Sciatic nerve (tissue), 2 donors: ENCODE measurements at regions not wholly inside any gene's neighbourhood (a gene's known extent, or its start where the extent isn't known, plus 50 kb on each side); places are given as distances from the start of the nearest gene placed in this dataset.
"Not testable (repeated sequence)": the region's sequence is repeated elsewhere in the genome, so short reads cannot be mapped to it uniquely, and the experiment has no call there.

ENCODE experiments used
- ATAC-seq: fragments of 200-7000 bp; cut with Tn5 transposase; one replicate; pipeline ENCODE4 v1.9.1; 2020; ENCODE audit warnings: mild to moderate bottlenecking, moderate library complexity
- DNase-seq: peaks from one replicate; pipeline ENCODE4 v3.0.0-alpha.2; 2020; ENCODE audit warnings: low spot score
- intact Hi-C: fragments of 100-400 bp; cut with DNase I; formaldehyde crosslinking; loops from one replicate; pipeline ENCODE4 v1.14.2; 2022
- donor health status: DM: no; HTN: no; CAD: no.
- donor health status: DM: no; HTN: no; CAD: no.

- ATAC-seq (no peak), DNase-seq (no peak)
- intact Hi-C loops, result no loop called here
Observed at GRCh38 chr18:76307293-76307690, 187.8 kb downstream of the ZNF516 start.

- intact Hi-C loops, result no loop called here
- no peak for DNase-seq
- ATAC-seq, result no peak
Observed at GRCh38 chr18:76306685-76307292, 188.3 kb downstream of the ZNF516 start.

GRCh38 chr18:76285866-76286265, 209.2 kb downstream of the ZNF516 start:
- DNase-seq (no peak), ATAC-seq (no peak)
- intact Hi-C loops, result no loop called here

- intact Hi-C loops, result no loop called here
- ATAC-seq (no peak), DNase-seq (no peak)
Observed at GRCh38 chr18:76281565-76281964, 213.5 kb downstream of the ZNF516 start.

GRCh38 chr18:76277801-76278200, 217.2 kb downstream of the ZNF516 start:
- ATAC-seq (no peak), DNase-seq (no peak)
- intact Hi-C loops, result no loop called here

DNA sequence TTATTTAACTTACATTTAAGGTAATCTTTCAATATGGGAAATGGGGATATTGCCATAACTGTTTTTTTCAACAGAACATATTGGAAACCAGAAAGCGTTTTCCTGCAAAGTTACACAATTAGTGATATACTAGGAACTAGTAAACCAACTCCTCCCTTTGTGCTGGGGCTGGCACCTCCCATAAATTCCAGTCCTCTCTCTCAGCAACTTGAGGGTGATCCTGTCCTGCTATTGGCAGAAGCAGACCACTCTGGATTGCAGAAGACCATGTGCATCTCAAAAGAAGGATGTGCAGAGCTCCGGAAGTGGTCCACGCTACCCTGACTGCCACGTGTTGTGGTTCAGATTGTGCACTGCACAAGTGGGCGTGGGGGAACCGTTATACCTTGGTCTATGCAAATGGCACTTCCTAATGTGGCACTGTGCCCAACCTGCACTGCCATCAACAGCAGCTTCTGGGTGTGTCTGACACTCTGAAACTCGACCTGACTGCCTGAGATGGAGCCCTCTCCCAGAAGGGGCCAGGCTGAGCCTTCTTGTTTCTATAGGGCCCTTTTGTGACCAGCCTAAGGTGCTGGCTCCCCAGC, 219.2 kb downstream of the ZNF516 start:
- no peak for DNase-seq
- intact Hi-C loops, result no loop called here
- no peak for ATAC-seq

GRCh38 chr18:76274468-76275289, 220.4 kb downstream of the ZNF516 start:
- intact Hi-C loops, result loop anchor here (5.0 kb wide), 1 partner anchor 843 kb away; no protein-coding TSS in a partner anchor
- ATAC-seq, result peak; percentile 67
- DNase-seq, result no peak

DNA sequence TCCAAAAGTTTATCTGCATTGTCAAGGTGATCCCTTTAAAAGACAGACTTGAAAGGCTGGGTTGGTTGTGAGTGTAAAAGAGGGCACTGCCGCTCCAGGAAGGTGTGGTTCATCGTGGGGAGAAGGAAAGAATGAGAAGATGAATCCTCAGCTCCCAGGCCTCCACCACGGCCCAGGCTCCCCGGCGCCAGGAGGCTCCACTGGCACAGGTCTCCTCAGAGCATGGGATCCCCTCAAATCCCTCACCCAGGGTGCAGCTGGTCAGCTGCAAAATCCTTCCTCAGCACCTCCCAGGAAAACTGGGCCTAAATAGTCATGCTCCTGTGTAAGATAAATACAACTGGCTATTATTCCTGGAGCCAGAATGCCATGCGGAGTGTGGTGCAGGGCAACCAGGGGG, 221.1 kb downstream of the ZNF516 start:
- ATAC-seq (no peak), DNase-seq (no peak)
- intact Hi-C loops, result loop anchor here (5.0 kb wide), 1 partner anchor 843 kb away; no protein-coding TSS in a partner anchor

- DNase-seq (no peak), ATAC-seq (no peak)
- intact Hi-C loops, result loop anchor here (5.0 kb wide), 1 partner anchor 844 kb away; no protein-coding TSS in a partner anchor
Observed at GRCh38 chr18:76273036-76273545, 222.0 kb downstream of the ZNF516 start.

GRCh38 chr18:76267423-76267822, 227.6 kb downstream of the ZNF516 start:
- DNase-seq, intact Hi-C loops, ATAC-seq: not testable (repeated sequence)

DNA sequence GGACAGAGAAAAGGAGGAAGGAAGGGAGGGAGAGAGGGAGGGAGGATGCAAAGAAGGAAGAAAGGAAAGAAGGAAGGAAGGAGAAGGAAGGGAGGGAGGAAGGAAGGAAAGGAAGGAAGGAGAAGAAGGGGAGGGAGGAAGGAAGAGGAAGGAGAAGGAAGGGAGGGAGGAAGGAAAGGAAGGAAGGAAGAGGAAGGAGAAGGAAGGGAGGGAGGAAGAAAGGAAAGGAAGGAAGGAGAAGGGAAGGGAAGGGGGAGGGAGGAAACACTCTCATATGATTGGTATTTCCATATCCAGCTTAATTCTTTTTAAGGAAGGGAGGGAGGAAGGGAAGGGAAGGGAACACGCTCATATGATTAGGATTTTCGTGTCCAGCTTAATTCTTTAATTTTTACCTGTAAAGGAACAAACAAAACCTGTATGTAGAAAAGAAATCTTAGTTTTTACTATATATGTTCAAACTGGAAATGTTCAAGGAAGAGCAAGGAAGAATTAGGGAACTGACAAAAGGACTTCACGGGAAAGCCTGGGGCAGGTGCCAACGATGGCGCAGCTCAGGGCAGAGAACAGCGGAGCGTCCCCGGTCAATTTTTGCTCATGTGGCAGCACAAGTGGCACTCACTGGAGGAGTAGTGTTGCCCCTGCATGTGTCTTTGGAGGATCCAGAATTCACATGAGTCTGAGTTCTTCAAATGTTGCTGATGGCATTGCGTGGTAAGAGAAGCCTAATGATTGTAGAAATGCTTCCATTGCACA, 228.6 kb downstream of the ZNF516 start:
- intact Hi-C loops, result no loop called here

DNA sequence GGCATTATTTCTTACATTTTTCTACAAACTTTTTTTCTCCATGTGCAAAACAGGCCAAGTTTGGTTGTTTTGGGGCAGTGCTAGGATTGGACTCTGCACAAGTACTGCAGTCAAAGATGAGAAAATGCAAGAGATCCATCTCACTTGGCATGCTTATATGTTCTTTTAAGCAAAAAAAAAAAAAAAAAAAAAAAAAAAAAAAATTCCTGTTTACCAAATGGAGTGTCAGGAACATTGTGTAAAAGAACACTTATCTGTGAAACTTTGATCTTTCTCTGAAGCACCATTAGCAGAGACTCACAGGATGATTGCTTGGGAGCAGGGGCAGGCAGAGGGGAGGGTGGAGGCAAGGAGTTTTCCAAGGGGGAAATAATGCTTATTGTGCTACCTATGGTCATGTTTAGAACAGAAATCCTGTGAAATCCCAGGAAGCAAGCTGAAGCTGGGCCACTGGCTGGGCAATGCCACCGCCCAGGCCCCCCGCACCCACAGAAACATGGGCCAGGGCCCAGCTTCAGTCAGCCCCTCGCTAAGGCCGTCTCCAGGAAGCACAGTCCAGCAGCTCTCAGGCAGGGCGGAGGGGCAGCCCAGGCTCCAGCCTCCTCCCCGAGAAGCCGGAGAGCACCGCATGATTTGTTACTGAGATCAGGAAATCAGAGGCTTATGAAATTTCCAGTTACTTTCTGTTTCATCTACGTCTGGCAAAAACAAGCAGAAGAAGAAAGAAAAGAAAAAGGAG, 229.4 kb downstream of the ZNF516 start:
- intact Hi-C loops, result no loop called here
- DNase-seq (peak; percentile 70), ATAC-seq (peak; percentile 91)

More for the DNA sequence above, 228.6 kb downstream of the ZNF516 start:
- ATAC-seq (no peak), DNase-seq (no peak)

DNA sequence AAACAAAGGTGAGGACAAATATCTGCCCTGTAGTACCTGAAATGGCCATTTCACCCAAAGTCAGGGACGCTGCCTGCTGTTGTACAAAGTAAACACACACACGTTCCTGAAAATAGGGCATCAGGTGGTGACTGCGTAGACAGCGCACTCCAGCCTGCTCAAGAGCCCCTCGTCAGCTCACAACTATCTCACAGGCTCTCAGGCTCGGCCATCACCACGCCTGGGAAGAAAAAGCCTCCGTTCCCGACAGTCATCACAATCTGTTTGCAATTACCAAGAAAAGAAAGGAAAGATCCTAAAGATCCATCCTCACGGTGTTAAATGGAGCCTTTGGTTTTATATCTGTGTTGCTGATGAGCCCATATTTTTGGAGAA, 230.2 kb downstream of the ZNF516 start:
- DNase-seq (no peak), ATAC-seq (no peak)
- intact Hi-C loops, result no loop called here

GRCh38 chr18:76264198-76264875, 230.7 kb downstream of the ZNF516 start:
- intact Hi-C loops, result no loop called here
- ATAC-seq, result no peak
- DNase-seq, result no peak

GRCh38 chr18:76263046-76264005, 231.7 kb downstream of the ZNF516 start:
- intact Hi-C loops, result no loop called here
- peak; percentile 44 for ATAC-seq
- DNase-seq, result no peak

DNA sequence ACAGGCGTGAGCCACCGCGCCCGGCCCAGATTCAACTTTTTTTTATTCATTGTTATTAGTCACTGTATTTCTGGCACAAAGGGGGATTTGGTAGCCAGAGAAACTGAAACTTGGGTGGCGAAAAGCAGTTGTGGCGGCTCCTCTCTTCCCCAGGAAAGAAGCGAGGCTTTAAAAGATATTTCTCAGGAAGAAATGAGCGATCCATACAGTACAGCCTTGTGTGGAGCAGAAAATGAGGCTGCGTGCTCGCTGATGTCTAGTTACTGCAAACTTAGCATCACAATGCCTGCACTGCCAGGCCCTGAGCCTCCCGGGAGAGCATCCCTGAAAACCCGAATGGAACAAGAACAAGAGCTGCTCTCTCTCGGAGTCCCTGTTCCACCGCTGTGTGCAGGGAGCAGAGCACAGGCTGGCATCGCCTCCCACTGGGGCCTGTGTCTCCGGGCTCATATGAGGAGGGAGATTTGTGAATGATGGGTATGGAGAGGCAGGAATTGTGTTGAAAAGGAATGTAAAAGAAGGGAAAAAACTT, 234.0 kb downstream of the ZNF516 start:
- DNase-seq, result no peak
- no peak for ATAC-seq
- intact Hi-C loops, result no loop called here

- intact Hi-C loops, result no loop called here
- ATAC-seq (peak; percentile 58), DNase-seq (no peak)
Observed at GRCh38 chr18:76259711-76260110, 235.3 kb downstream of the ZNF516 start.
